IPS DF 4.7 (cell line): ENCODE measurements at regions not wholly inside any gene's neighbourhood (a gene's known extent, or its start where the extent isn't known, plus 50 kb on each side); places are given as distances from the start of the nearest gene placed in this dataset.
A peak's percentile ranks its signal among the peaks of the same experiment; 100 is the strongest.

Source experiments
- DNase-seq: peaks from one replicate; pipeline ENCODE4 v3.0.0-alpha.2; 2013; ENCODE audit warnings: low spot score; ENCODE audit errors: extremely low read depth

DNA sequence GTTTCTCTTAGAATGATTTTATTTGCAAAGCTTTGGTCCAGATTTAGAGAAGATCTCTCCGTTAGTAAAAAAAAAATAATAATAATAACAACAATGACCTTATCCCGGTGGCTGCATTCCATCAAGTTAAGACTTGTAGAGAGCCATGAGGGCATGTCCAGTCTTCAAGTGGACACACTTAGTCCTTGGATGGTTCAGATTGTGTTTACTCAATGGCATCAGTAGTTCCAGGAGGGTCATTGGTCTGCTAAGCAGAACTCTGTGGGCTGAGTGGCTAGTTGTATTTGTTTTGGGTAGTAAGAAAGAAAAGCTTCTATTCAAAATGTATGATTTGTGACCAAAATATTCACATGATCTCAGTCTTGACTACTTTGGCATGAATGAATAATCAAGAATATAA is 116.3 kb upstream of the UBE2E2 start:
- no peak for DNase-seq

- DNase-seq: no peak
Observed at GRCh38 chr3:23094412-23094811, 108.7 kb upstream of the UBE2E2 start.

DNA sequence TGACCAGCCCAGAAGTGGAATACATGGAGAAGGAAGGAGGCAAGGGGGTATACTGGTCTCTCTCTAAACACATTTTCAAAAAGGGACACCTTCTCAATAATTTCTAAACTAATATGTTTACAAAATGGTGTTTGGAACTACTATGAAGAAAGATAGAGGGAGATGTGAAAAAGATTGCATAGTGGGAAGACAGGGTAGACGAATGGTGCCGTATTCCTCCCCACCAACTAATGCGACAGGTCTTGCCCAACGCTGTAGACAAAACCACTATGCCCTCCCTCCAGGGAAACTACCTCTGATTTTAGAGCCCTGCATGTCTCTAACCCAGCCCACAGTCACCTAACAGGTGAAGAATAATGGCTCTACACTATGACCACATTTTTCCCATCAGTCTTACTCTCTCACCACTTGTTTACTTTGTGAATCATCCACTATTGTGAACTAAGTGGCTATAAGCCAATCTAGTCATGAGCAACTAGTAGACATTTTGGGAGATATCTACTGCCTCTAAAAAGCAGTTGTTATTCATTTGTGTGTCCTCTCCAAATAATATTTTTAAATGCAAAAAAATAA is 108.2 kb upstream of the UBE2E2 start:
- DNase-seq: no peak

- peak; percentile 28 for DNase-seq
Observed at GRCh38 chr3:23096041-23096440, 107.1 kb upstream of the UBE2E2 start.

DNA sequence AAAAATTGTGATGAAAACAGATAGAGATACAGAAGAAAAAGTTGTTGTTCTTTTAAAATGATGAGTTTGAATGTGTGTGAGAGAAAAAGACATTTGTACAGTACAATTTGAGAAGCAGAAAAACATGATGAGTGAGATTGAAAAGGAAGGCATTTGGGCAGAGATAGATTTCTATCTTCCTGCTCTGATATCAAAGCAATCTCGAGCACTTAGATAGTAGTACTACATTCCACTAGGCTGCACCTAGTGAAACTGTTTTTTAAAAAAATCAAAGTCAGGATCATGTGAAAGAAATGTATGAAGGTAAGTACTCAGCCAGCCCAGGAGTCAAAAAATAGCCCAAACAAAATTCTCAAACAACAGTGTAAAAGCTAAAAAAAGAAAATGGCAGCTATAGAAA is 104.1 kb upstream of the UBE2E2 start:
- DNase-seq: no peak

- DNase-seq: no peak
Observed at GRCh38 chr3:23099677-23100076, 103.5 kb upstream of the UBE2E2 start.

DNA sequence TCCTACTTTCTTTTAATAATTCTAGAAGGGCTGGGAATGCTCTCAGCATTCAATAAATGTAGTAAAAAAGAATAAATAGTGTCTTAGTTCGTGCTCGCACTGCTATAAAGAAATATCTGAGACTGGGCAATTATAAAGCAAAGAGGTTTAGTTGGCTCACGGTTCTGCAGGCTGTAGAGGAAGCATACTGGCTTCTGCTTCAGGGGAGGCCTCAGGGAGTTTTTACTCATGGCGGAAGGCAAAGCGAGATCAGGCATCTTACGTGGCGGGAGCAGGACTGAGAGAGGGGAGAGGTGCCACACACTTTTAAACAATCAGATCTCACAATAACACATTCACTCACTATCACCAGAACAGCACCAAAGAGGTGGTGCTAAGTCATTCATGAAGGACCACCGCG is 103.0 kb upstream of the UBE2E2 start:
- DNase-seq: no peak

DNA sequence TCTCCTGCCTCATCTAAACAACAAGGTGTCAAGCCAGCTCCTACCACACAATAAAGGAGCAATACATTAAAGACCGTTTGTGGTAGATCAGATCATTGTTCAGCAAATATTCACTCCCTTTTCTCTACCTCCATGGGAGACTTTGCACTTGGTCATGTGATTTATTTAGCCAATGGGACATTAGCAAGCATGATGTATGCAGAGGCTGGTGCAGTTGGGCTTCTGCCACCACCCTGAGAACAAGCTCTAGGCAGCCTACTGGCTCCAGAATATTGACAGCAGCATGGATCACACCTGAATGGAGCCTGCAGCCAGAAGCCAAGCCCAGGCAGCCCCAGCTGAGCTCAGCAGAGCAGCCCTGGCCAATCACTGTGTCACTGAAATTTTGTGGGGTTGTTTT is 99.4 kb upstream of the UBE2E2 start:
- no peak for DNase-seq

- no peak for DNase-seq
Observed at GRCh38 chr3:23105048-23105447, 98.1 kb upstream of the UBE2E2 start.

DNA sequence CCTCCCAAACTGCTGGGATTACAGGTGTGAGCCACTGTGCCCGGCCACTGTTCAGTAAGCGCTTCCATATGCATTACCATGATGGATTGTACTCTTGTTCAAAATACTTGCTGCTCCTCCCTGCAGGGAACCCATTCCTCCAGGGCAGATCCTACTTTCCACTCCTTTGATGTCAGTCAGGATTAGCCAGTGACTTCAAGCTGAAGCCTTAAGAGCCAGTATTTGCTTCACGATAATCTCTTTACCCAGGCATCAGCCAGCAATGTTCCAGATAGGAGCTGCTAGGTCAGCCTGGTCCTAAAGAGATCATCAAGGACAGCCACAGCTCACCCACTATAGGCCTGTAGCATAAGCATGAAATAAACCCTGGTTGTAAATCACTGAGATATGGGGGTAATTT is 96.5 kb upstream of the UBE2E2 start:
- no peak for DNase-seq

- DNase-seq: no peak
Observed at GRCh38 chr3:23107221-23107620, 95.9 kb upstream of the UBE2E2 start.

- no peak for DNase-seq
Observed at GRCh38 chr3:23108451-23109057, 94.6 kb upstream of the UBE2E2 start.

DNA sequence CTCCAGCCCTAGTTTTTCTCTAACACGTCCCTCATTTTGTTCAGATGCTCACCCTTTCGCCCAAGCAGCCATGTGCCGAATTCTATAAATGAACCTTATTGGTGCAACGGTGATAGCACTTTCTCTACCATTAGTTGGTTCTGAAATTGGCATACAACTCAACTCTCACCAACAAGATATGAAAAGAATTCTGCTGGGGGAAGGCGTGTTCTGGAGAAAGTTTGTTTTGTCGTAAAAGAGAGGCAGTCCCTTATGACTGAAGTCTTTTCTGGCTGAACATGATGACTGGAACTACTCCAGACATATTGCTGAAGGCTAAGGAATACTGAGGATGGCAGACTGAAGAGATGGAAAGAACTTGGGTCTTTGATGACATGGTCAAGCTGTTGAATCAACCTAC is 91.8 kb upstream of the UBE2E2 start:
- DNase-seq: no peak

DNA sequence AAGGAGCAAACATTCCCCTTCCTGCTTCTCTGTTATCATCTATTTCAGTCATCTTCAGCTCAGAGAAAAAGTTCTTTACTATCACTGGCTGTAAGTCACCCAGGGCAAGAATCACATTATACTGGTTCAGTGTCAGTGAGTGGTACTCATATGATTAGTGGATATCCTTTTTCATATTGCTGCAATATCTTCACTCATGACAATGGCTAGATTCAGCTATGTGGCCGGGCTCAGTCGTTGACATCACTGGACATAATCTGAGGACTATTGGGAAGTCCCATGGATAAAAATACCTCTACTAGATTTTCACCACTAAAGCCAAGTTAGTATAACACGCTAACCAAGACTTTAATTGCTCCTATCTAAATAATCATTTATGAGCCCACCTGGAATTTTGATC is 91.3 kb upstream of the UBE2E2 start:
- no peak for DNase-seq

- DNase-seq: no peak
Observed at GRCh38 chr3:23112491-23112890, 90.6 kb upstream of the UBE2E2 start.

DNA sequence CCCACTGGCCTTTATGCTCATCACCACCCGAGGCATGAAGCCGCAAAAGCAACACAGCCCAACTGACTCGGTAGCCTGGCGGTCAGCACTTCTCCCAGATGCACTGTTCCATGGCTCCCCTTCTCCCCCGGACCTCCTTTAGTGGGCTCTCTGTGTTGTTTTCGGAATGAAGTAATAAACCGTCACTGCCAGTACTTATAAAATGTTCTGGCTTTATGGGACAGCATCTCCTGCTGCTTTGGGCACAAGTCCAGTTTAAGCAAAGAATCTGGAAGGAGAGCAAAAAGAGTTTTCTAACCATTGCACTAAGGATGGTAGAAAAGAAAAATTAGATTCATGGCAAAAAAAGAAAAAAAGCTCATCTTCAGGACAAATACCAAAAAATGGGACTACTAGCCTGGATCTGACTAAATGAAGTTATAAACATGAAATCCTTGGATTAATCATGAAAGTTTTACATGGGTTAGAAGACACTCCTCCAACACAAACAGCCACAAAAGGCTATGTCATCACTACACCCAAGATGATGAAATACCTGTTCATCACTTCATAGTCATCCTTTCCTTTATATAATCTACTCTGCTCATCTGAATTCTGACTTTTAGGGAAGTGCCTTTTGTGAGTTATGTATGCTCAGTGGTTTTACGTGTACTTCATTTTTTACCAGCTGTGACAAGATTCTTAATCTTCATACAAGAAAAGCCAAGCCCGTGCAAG is 89.5 kb upstream of the UBE2E2 start:
- DNase-seq: no peak

DNA sequence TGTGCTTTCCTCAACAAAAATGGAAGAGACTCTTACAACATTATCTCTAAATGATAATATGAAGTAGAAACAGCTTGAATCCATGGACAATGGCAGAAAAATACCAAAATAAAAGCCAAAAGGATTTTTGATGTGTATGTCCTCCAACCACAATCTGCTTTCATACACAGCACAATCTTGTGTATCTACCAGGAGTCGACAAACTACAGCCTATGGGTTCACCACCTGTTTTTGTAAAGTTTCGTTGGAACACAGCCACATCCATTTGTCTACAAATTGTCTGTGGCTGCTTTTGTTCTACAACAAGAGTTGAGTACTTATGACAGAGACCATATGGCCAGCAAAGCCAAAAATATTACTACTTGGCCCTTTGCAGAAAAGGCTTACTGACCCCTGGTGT is 88.7 kb upstream of the UBE2E2 start:
- DNase-seq: no peak

DNA sequence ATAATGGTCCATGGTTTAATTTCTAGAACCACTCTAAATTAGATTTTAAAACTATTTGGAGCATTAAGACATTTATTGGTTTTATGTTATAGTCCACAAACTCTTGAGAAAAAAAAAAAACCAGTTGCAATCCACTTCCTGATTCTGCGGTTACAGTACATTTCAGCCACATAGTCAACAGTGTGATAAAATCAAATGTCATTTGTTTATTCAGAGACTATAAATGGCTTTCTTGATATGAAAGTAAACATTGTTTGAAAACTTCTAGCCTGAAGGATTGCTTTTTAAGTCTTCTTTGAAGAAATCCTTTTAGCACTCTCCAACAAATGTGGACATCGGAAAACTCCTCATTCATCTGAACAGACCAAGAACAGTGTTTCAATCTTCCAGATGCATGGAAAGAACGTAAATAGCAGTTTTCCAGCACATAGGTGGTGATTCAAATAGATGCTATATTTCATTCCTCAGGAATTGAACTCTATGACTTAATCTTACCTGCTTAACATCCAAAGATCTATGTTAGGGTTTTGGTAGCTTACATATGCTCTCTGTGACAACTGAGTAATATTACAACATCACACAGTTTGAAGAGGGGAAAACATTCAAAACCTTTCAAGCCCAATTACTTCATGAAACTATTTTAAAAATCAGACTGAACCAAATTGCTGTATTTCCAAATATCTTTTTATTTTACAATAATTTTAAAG is 87.8 kb upstream of the UBE2E2 start:
- no peak for DNase-seq

GRCh38 chr3:23116081-23116837 is 86.9 kb upstream of the UBE2E2 start:
- DNase-seq: no peak

DNA sequence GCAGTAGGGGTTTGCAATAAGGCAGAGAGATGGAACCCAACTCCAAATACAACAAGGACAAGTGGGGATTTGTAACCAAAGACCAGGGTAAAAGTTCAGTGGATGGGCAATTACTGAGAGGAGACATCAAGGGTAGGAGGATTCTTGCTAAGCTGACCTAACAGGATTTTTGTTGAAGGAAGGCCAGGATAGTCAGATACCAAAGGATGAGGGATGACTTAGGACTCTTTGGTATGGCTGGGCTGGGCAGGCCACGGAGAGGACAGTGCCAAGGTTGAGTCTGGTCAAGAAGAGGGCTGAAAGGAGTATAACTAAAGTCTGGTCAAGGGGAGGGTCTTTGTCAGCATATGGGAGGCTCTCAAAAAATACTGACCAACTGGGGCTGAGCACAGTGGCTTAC is 85.3 kb upstream of the UBE2E2 start:
- DNase-seq: no peak

GRCh38 chr3:23127196-23127595 is 75.9 kb upstream of the UBE2E2 start:
- no peak for DNase-seq

DNA sequence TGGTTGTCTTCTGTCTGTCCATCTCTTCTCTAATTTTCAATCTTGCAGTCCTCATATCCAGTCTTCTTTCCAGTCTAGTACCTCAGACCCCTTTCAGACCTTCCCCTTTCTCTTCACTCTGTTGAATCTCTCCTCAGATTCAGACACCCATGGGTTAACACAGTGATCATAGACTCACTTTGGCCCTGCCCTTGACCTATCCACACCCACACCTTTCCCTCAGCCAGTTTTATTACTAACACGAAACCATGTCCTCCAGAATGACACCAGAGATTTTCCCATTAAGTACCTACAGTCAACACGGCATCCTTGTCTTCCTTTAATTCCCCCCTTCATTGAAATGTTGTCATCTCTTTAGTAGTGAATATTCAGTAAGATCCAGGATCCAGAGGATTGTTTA is 74.5 kb upstream of the UBE2E2 start:
- no peak for DNase-seq
